ENCODE measurements at regions not wholly inside any gene's neighbourhood (a gene's known extent, or its start where the extent isn't known, plus 50 kb on each side); places are given as distances from the start of the nearest gene placed in this dataset.

DNA sequence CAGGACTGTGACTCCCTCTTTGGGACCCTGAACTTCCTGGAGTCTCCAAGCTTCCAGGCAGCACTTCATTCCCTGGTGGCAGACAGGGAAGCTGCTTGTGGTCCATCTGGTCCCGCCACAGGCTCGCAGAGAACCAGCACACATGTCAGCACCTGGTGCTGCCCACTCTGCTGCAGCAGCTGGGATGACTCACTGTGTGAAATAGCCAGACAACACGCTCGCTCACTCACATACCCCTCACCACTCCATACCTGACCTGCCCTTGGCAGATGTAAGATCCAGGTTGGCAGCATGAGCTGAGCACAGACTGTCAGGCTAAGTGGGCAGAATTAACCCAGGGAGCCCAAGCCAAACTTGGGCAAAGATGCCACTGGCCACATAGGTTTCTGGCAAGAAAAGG is 613.5 kb downstream of the PCDH18 start:
- TF ChIP-seq CTCF (IDR thresholded peaks at IDR 0.05; ENCODE audit: low read depth, low read length, poor library complexity, severe bottlenecking) (no peak), EZH2phosphoT487 (IDR thresholded peaks at IDR 0.05; ENCODE audit: borderline replicate concordance, low read length) (no peak)
